Endothelial cell of umbilical vein (primary cell): ENCODE measurements at regions not wholly inside any gene's neighbourhood (a gene's known extent, or its start where the extent isn't known, plus 50 kb on each side); places are given as distances from the start of the nearest gene placed in this dataset.

Experiments used
- BruUV-seq: library from RNA; stranded (reverse); fragments of 400-500 nt; replicated peaks from 2 replicates; lab custom pipeline; 2021; lab: Mats Ljungman, UMichigan
- CTCF ChIA-PET: fragments of 300-600, 350-600 bp; sonication (Branson Sonifier 250); formaldehyde crosslinking; loops from one replicate; lab custom pipeline; 2021; ENCODE audit warnings: antibody characterized with exemption, inconsistent platforms; lab: Charles Lee
- POLR2A ChIA-PET: fragments of 300-600, 350-600 bp; sonication (Branson Sonifier 250); formaldehyde crosslinking; loops from one replicate; lab custom pipeline; 2021; ENCODE audit warnings: antibody characterized with exemption, inconsistent platforms; lab: Charles Lee
- DNase-seq: peaks from one replicate; pipeline ENCODE4 v3.0.0-alpha.2; 2011; ENCODE audit warnings: low read depth, low spot score
- FAIRE-seq: peaks from 2 replicates; lab custom pipeline; 2011; peaks lifted over from hg19 to GRCh38; lab: Jason Lieb, UNC
- H2AFZ ChIP-seq: 2 replicates; pipeline ENCODE4 v1.6.0; 2012; ENCODE audit warnings: low read depth, low read length, control low read depth, inconsistent platforms
- H3K27ac ChIP-seq: 2 replicates; pipeline ENCODE4 v1.5.1; 2011; ENCODE audit warnings: low read depth, mild to moderate bottlenecking, control low read depth, low read length, moderate library complexity; ENCODE audit not compliant: insufficient read depth
- H3K27me3 ChIP-seq, 2 experiments: 2 replicates each; pipeline versions ENCODE4 v1.6.0 to v1.6.1; 2011; ENCODE audit warnings: low read length in 2 of 2, mixed read lengths in 1 of 2; ENCODE audit not compliant: control insufficient read depth in 2 of 2, insufficient read depth in 2 of 2
- H3K36me3 ChIP-seq, 2 experiments: 2 replicates in 1 of 2; 3 replicates in 1 of 2; pipeline ENCODE4 v1.5.1; 2011; ENCODE audit warnings: low read length in 2 of 2, mild to moderate bottlenecking in 1 of 2, moderate library complexity in 1 of 2; ENCODE audit not compliant: control insufficient read depth in 2 of 2, insufficient read depth in 2 of 2; ENCODE audit errors: extremely low read depth in 1 of 2
- H3K4me1 ChIP-seq: 3 replicates; pipeline ENCODE4 v1.5.1; 2011; ENCODE audit warnings: mild to moderate bottlenecking, low read length; ENCODE audit not compliant: control insufficient read depth, insufficient read depth; ENCODE audit errors: extremely low read depth
- H3K4me2 ChIP-seq: 2 replicates; pipeline ENCODE4 v1.6.1; 2011; ENCODE audit warnings: low read length, control low read depth, mixed read lengths; ENCODE audit not compliant: insufficient read depth
- H3K4me3 ChIP-seq, 3 experiments: fragments of 200-600 bp in 1 of 3; sonication (generic), shearing (Covaris generic) in 1 of 3; replicated peaks in 1 of 3; 2 replicates each; pipeline ENCODE4 v1.5.1; 2011 to 2016; ENCODE audit warnings: control low read depth in 3 of 3, low read length in 3 of 3, mild to moderate bottlenecking in 2 of 3, inconsistent platforms in 1 of 3, low read depth in 1 of 3, moderate library complexity in 1 of 3; ENCODE audit not compliant: insufficient read depth in 1 of 3
- H3K79me2 ChIP-seq: 2 replicates; pipeline ENCODE4 v1.6.0; 2012; ENCODE audit warnings: low read length, inconsistent platforms; ENCODE audit not compliant: control insufficient read depth, insufficient read depth
- H3K9ac ChIP-seq: replicated peaks from 2 replicates; pipeline ENCODE3; 2011; ENCODE audit warnings: low read length, control low read depth; ENCODE audit not compliant: insufficient read depth; ENCODE audit errors: extremely low read depth
- H3K9me1 ChIP-seq: replicated peaks from 3 replicates; pipeline ENCODE4 v1.6.0; 2011; ENCODE audit warnings: mild to moderate bottlenecking, low read length; ENCODE audit not compliant: control insufficient read depth, insufficient read depth; ENCODE audit errors: extremely low read depth
- H3K9me3 ChIP-seq: replicated peaks from 2 replicates; pipeline ENCODE4 v1.5.1; 2012; ENCODE audit warnings: low read length, inconsistent platforms; ENCODE audit not compliant: control insufficient read depth, insufficient read depth
- H4K20me1 ChIP-seq: replicated peaks from 2 replicates; pipeline ENCODE3; 2011; ENCODE audit warnings: mild to moderate bottlenecking, low read length; ENCODE audit not compliant: control insufficient read depth, insufficient read depth; ENCODE audit errors: extremely low read depth
- EZH2 ChIP-seq: IDR thresholded peaks from 2 replicates; pipeline ENCODE4 v1.6.1; 2012; ENCODE audit warnings: borderline replicate concordance, low read depth, mild to moderate bottlenecking, moderate library complexity, low read length, inconsistent platforms; ENCODE audit not compliant: severe bottlenecking
- GATA2 ChIP-seq: IDR thresholded peaks from 2 replicates; pipeline ENCODE4 v1.7.0; 2011; ENCODE audit warnings: low read depth, mild to moderate bottlenecking, moderate library complexity, mixed read lengths, low read length; ENCODE audit not compliant: insufficient read length, insufficient read depth
- JUN ChIP-seq: IDR thresholded peaks from 2 replicates; pipeline ENCODE4 v1.6.1; 2011; ENCODE audit warnings: borderline replicate concordance, low read depth; ENCODE audit not compliant: insufficient read length, insufficient read depth
- MAX ChIP-seq: IDR thresholded peaks from 2 replicates; pipeline ENCODE4 v1.6.1; 2011; ENCODE audit not compliant: insufficient read depth, insufficient read length
- MYC ChIP-seq: IDR thresholded peaks from one replicate; pipeline ENCODE4 v1.6.1; 2011; ENCODE audit warnings: mild to moderate bottlenecking, low read depth, low read length
- POLR2A ChIP-seq: IDR thresholded peaks from 2 replicates; pipeline ENCODE4 v1.6.1; 2012; ENCODE audit warnings: low read depth, mild to moderate bottlenecking, control low read depth, low read length
- POLR2AphosphoS5 ChIP-seq: IDR thresholded peaks from 2 replicates; pipeline ENCODE4 v1.6.1; 2012; ENCODE audit warnings: low read depth, mild to moderate bottlenecking, control low read depth, low read length, moderate library complexity; ENCODE audit not compliant: insufficient read depth
- dilution Hi-C: fragments of 300-500 bp; cut with MboI; formaldehyde crosslinking; loops from one replicate; pipeline ENCODE4 v1.15.0; 2019; ENCODE audit warnings: low sequenced_read_pairs; ENCODE audit not compliant: extremely low pct_ligation_motif_present
- intact Hi-C: fragments of 100-400 bp; cut with micrococcal nuclease; formaldehyde crosslinking; loops from one replicate; pipeline ENCODE4 v1.10.0; 2022

GRCh38 chr6:27133281-27134227 lies 113.9 kb upstream of the PRSS16 start:
- Histone ChIP-seq H3K4me1 (peaks cover 22% of the 10 kb centered on the region), H3K9me3 (no peaks in the 10 kb centered on the region), H3K9me1 (no peaks in the 10 kb centered on the region), H4K20me1 (no peaks in the 10 kb centered on the region), H3K27me3 (no peaks in the 10 kb centered on the region), H3K9ac (peak overlapping the region; percentile 86), H3K27ac (peak overlapping the region; percentile 86), H3K79me2 (no peaks in the 10 kb centered on the region), H3K4me2 (peak overlapping the region; percentile 71), H2AFZ (peak overlapping the region; percentile 9), H3K4me3 (peak overlapping the region; percentile 10 to 72 (median 59)), H3K36me3 (no peaks in the 10 kb centered on the region)
- ChIA-PET POLR2A (interaction anchor here (0.6 to 4.5 kb wide), 13 partner anchors 10 to 1090 kb away, joined by 3 to 107 read pairs (median 5); a partner anchor contains a TSS), CTCF (interaction anchor here (0.8 to 2.6 kb wide), 5 partner anchors 12 to 1116 kb away, joined by 3 to 31 read pairs (median 4); a partner anchor contains a TSS)
- DNase-seq, result peak; percentile 72
- TSS peak; percentile 100 for BruUV-seq
- dilution Hi-C loops (no loop called here), intact Hi-C loops (loop anchor here (2.0 to 10.0 kb wide), 9 partner anchors 43 to 1106 kb away; partner anchors contain the start of gene ABT1)
- peak; percentile 64 for TF ChIP-seq POLR2AphosphoS5
- TF ChIP-seq POLR2A, result peak; percentile 56
- TF ChIP-seq JUN, result no peak
- peak; percentile 31 for TF ChIP-seq MYC
- no peak for TF ChIP-seq MAX
- TF ChIP-seq GATA2, result no peak
- no peak for TF ChIP-seq EZH2
- FAIRE-seq, result peak; percentile 21
